GM18498 (cell line): ENCODE measurements at regions not wholly inside any gene's neighbourhood (a gene's known extent, or its start where the extent isn't known, plus 50 kb on each side); places are given as distances from the start of the nearest gene placed in this dataset.

Experiments
- ATAC-seq: cut with Tn5 transposase; IDR thresholded peaks from one replicate; pipeline ENCODE4 v1.9.1; 2021; ENCODE audit warnings: mild to moderate bottlenecking, moderate library complexity; ENCODE audit not compliant: unreplicated experiment

DNA sequence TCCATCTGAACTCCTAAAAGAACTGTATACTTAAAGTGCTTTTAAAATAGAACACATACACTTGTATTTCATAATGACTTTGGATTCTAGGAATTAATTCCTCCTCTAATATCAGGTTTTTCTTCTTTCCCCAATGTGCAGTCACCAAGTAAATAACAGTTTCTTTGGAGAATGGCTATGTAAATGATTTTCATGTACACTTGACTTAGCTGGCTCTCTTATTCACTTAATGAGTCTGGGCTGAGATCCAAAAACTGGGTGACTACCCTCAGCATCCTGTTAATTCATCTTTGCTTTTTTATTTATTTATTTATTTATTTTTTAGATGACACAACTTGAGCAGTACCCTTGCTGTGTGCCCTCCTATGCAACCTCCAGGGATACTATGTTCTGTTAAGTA is 1003.7 kb downstream of the SLITRK1 start:
- ATAC-seq = no peak

- ATAC-seq = no peak
Observed at GRCh38 chr13:82867284-82867683, 1015.0 kb downstream of the SLITRK1 start.

GRCh38 chr13:82850644-82851043 is 1031.6 kb downstream of the SLITRK1 start:
- no peak for ATAC-seq

- no peak for ATAC-seq
Observed at GRCh38 chr13:82848766-82849165, 1033.5 kb downstream of the SLITRK1 start.

GRCh38 chr13:82847595-82847994 is 1034.7 kb downstream of the SLITRK1 start:
- ATAC-seq = no peak

- no peak for ATAC-seq
Observed at GRCh38 chr13:82833923-82834322, 1048.4 kb downstream of the SLITRK1 start.

DNA sequence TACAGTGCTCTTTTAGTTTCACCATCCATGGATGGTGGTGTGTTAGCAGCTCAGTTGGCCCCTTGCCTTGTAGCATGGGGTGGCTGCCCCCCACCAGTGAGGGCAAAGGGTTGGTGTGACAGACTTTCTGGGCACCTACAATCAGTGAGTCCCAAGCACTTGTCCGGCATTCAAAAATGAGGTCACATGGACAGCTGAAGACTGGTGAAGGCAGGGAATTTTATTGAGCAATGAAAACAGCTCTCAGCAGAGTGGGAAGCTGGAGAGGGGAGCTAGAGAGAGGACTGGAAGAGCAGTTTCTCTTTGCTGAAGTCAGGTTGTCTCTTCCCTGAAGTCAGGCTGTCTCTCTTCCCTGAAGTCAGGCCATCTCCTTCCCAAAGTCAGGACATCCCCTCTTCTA is 1053.2 kb downstream of the SLITRK1 start:
- ATAC-seq = no peak

GRCh38 chr13:82827724-82828123 is 1054.5 kb downstream of the SLITRK1 start:
- ATAC-seq = no peak

DNA sequence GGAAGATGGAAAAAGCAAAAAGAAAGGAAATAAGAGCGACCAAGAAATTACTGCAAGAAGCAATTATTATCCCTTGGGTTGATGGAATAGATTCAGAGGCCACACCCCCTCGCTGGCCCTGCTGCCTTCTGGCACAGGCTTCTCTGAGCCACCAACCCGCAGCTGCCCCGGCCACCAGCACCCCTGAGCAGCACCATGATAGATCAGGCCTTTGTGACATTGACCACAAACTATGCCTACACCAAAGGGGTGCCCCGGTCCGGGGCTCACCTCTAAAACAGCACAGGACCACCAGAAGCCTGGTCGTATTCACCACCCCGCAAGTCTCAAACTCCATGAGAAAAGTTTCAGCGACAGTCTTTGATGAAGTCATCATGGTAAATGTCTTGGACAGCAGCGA is 1059.3 kb downstream of the SLITRK1 start:
- ATAC-seq = no peak

DNA sequence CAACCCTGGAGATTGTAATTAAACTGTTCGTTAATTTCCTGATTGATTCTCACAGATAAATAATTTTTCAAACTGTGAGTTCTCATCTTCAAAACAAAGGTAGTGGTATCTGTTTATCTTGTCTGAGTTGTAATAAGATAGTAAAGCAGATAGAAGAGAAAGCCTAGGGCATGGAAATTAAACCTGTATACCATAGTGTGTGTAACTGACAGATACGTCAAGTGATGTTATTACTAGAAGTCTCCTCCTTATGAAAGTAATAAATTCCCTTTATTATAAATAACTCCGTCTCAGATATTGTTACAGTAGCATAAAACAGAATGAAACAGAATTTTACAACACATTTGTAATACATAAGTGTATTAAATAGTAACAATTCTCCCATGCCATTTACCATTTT is 1065.1 kb downstream of the SLITRK1 start:
- no peak for ATAC-seq

DNA sequence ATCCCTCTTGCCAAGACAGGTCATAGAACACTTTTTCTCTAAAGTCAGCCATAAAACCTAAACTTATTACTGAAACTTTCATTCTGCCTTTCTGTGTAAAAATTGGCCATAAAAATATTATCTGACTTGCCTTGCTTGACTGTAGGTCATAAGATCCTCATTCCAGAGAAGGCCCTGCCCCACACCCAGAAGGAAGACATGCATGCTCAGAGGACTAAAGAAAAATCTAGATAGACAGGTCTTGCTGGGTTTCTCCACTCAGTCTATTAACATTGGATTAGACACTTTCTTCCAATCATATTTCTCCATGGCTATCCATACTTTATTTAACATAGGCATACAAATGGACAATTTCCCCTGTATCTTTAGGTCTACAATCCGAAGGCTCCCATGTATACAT is 1066.5 kb downstream of the SLITRK1 start:
- no peak for ATAC-seq

GRCh38 chr13:82803341-82803740 is 1078.9 kb downstream of the SLITRK1 start:
- ATAC-seq = no peak

DNA sequence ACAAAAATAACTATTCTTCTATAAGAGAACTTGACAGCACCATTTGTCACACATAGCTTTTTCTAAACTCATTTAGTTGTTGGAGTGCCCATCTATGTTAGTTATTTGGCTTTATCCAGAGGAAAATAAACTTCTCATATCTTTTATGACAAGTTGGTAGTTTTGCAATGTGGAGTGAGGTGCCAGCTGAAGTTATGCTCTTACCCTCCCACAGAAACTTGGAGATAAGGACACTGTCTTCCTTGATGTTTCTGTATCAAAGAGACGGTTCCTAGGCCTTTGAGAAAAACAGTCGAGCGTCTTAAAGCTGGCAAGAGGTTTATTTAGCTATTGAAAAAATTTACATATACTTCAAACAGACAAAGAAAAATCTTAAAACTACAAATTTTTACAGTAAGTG is 1079.7 kb downstream of the SLITRK1 start:
- ATAC-seq = no peak

DNA sequence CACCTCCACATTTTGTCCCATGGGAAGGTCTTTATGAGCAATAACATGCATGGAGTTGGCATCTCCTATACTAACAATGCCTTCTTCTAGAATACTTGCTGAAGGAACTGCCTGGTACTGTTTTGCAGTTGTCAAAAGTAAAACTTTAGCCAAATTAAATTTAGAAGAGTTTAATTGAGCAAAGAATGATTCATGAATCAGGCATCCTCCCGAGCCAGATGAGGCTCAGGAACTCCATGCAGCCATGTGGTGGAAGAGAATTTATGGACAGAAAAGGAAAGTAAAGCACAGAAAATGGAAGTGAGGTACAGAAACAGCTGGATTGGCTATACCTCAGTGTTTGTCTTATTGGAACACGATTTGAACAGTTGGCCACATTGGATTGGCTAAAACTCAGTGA is 1081.9 kb downstream of the SLITRK1 start:
- no peak for ATAC-seq

DNA sequence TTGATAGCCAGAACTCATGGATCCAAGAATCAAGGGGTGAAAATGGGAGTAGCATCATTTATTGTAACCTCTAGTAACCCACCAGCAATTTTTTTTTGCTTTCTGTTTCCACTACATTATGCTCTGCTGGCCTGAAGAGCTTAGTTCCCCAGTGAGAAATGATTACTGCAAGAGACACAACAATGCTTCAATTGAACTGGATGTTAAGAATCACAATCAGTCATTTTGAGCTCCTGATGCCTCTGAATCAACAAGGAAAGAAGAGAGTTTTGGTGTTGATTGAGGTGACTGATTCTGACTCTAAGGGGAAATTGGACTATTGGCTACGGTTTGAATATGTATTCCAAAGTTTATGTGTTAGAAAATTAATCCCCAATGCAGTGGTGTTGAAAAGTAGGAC is 1084.4 kb downstream of the SLITRK1 start:
- no peak for ATAC-seq

- ATAC-seq = no peak
Observed at GRCh38 chr13:82791035-82791434, 1091.2 kb downstream of the SLITRK1 start.

DNA sequence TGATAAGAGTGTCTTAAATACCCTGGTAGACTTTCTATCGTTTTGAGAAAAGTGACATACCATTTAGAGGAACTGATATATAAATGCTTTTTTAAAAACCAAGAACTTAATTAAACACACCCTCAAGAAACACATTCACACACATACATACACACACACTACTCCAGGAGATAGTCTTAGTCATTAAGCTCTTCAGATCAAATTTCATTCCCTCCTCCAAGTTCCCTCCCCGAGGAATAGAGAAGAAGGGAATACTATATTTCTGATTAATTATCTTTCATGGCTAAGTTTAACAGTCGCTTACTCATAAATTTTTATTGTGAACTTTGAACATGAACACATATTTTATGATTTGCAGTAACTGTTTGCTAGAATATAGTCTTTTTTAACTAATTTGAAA is 1109.5 kb downstream of the SLITRK1 start:
- no peak for ATAC-seq

DNA sequence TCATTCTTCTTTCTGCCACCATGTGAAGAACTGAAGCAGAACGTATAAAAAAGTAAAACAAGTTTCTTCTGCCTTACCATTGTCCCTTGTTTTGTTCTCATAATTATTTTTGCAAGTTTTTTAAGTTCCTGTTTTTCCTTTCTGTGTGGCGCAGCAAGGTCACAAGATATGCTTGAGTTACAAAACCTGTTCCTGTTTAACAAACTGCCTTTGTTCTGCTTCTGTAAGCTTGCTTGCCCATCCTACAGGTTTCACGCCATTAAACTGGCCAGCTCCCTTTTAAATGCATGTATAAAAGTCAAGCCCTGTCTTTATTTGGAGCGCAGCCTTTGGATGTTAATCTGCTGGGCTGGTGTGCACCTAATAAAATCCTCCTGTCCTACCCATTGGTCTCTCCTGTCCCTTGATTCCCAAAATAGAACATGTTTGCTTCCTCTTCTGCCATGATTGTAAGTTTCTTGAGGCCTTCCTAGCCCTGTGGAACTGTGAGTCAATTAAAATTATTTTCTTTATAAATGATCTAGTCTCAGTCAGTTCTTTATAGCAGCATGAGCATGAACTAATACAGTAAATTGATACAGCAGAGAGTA is 1115.4 kb downstream of the SLITRK1 start:
- ATAC-seq = no peak

DNA sequence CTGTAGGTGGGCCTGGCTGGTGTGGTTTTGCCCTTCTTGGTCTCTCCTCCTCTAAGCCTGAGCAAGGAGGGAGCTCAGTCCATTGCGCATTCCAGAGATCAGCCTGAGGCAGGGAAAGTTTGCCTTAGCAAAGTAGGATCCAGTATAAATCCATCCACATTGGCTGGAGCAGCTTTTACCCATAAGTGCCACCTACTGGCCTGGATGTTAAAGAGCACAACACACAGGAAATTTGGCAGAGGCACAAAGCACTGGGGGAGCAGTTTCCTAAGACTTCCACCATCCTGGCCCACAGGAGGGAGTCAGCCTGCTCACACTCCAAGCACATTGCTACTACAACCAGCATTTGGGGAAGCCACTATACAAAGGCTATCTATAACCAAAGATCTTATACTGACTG is 1124.2 kb downstream of the SLITRK1 start:
- no peak for ATAC-seq

- no peak for ATAC-seq
Observed at GRCh38 chr13:82751206-82751605, 1131.1 kb downstream of the SLITRK1 start.

DNA sequence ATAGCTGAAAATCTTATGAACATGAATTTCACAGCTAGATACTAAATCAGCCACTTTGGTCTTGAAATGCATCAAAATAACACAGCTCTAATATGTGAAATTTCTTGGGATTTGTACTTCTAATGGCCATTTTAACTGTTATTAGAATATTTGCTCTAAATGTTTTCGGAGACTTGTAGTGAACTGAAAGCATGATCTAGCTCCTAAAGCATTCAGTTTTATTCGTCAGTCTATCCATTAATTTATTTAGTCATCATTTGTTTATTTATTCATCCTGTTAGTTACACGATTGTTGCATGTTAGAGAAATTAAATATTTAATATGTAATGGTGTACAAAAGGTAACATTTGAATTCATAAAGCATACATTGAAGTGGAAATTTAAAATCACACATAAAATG is 1132.7 kb downstream of the SLITRK1 start:
- ATAC-seq = no peak

DNA sequence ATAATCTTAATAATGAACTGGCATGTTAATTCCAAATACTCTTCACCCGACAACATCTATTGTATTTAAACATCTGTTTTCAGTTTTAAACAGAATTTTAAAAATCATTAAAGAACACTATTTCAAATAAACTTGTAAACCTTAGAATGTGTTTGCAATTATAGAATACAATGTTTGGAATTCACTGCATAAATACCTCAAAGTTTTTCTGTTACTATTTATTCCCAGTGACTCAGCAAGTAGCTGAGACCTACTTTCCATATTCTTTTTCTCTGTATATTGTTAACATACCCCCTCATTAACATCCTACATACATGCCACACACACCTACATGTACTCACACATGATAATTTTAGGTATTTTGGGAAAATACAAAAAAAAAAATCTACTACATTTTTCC is 1134.3 kb downstream of the SLITRK1 start:
- no peak for ATAC-seq

- no peak for ATAC-seq
Observed at GRCh38 chr13:82747291-82747690, 1135.0 kb downstream of the SLITRK1 start.

- no peak for ATAC-seq
Observed at GRCh38 chr13:82740442-82740841, 1141.8 kb downstream of the SLITRK1 start.
